Smooth muscle cell (in vitro differentiated cells): ENCODE measurements at regions not wholly inside any gene's neighbourhood (a gene's known extent, or its start where the extent isn't known, plus 50 kb on each side); places are given as distances from the start of the nearest gene placed in this dataset.
"Not testable (repeated sequence)": the region's sequence is repeated elsewhere in the genome, so short reads cannot be mapped to it uniquely, and the experiment has no call there.

Experiments used
- DNase-seq: peaks from one replicate; lab custom pipeline; 2025; ENCODE audit not compliant: unreplicated experiment; lab: John Stamatoyannopoulos, UW
- H2AFZ ChIP-seq: fragments of 200-600 bp; sonication (generic); 2 replicates; pipeline ENCODE4 v1.6.0; 2016; ENCODE audit warnings: antibody characterized with exemption, low read depth, mild to moderate bottlenecking
- H3F3A ChIP-seq: fragments of 200-600 bp; sonication (generic); 2 replicates; pipeline ENCODE4 v1.6.0; 2017; ENCODE audit warnings: antibody characterized with exemption, low read depth
- H3K27ac ChIP-seq: fragments of 200-600 bp; sonication (generic); 2 replicates; pipeline ENCODE4 v1.5.1; 2016; ENCODE audit warnings: low read depth, mild to moderate bottlenecking
- H3K27me3 ChIP-seq: fragments of 200-600 bp; sonication (generic); 2 replicates; pipeline ENCODE4 v1.6.1; 2016; ENCODE audit warnings: low read depth, mild to moderate bottlenecking
- H3K36me3 ChIP-seq: fragments of 200-600 bp; sonication (generic); 2 replicates; pipeline ENCODE4 v1.5.1; 2016; ENCODE audit warnings: low read depth
- H3K4me1 ChIP-seq: fragments of 200-600 bp; sonication (generic); 2 replicates; pipeline ENCODE4 v1.5.1; 2016; ENCODE audit warnings: low read depth
- H3K4me2 ChIP-seq: fragments of 200-600 bp; sonication (generic); 2 replicates; pipeline ENCODE4 v1.6.0; 2016; ENCODE audit warnings: mild to moderate bottlenecking
- H3K4me3 ChIP-seq: fragments of 200-600 bp; sonication (generic); 2 replicates; pipeline ENCODE4 v1.5.1; 2016; ENCODE audit warnings: mild to moderate bottlenecking
- H3K79me2 ChIP-seq: fragments of 200-600 bp; sonication (generic); 2 replicates; pipeline ENCODE4 v1.6.0; 2016; ENCODE audit warnings: low read depth, mild to moderate bottlenecking
- H3K9ac ChIP-seq: fragments of 200-600 bp; sonication (generic); 2 replicates; pipeline ENCODE4 v1.6.0; 2016; ENCODE audit warnings: low read depth
- H3K9me3 ChIP-seq: fragments of 200-600 bp; sonication (generic); replicated peaks from 2 replicates; pipeline ENCODE4 v1.5.1; 2016; ENCODE audit warnings: low read depth
- H4K20me1 ChIP-seq: fragments of 200-600 bp; sonication (generic); 2 replicates; pipeline ENCODE4 v1.6.0; 2016; ENCODE audit warnings: low read depth
- CTCF ChIP-seq: fragments of 200-600 bp; sonication (generic); IDR thresholded peaks from 2 replicates; pipeline ENCODE4 v1.5.1; 2017; ENCODE audit warnings: borderline replicate concordance, mild to moderate bottlenecking, antibody characterized with exemption; ENCODE audit not compliant: insufficient read depth, poor library complexity, severe bottlenecking
- WGBS: methylation state at CpG from one replicate; pipeline ENCODE4 v1.1.7; 2016; ENCODE audit warnings: low lambda C conversion rate; 5-methylcytosine and 5-hydroxymethylcytosine counted together

- H3K27me3 ChIP-seq, result no peaks in the 10 kb centered on the region
- no peak overlapping the region for H2AFZ ChIP-seq
- no peak overlapping the region for H3K4me3 ChIP-seq
- H3K9me3 ChIP-seq, result peaks cover 6% of the 10 kb centered on the region
- no peak overlapping the region for H3K27ac ChIP-seq
- 44% methylated on average over 5 of the region's 5 CpGs for WGBS
- H3K4me2 ChIP-seq, result no peak overlapping the region
- H3K9ac ChIP-seq, result no peak overlapping the region
- no peaks in the 10 kb centered on the region for H3K4me1 ChIP-seq
- no peaks in the 10 kb centered on the region for H3K36me3 ChIP-seq
- no peaks in the 10 kb centered on the region for H3K79me2 ChIP-seq
- TF ChIP-seq CTCF, result no peak
- no peaks in the 10 kb centered on the region for H3F3A ChIP-seq
- no peaks in the 10 kb centered on the region for H4K20me1 ChIP-seq
- DNase-seq, result no peak
Measured at GRCh38 chr2:90079374-90079773, 1387.9 kb downstream of the RPIA start.

DNA sequence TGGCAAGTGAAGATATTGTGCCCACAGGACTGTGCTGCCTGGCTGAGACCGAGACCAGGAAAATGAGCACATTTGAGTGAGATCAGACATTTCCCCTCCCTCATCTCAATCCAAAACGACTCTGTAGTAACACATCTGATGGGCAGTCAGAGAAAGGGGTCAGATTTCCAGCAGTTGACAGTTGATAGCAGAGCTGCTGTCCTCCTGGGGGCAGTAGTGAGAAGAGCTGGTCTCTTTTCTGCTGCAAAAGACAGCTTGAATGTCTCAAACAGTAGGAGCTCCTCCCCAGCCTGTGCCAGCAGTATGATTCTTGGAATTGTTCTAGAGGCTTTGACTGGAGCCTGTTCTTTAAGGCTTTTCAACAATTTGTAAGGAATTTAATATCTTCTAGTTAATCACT, 1396.3 kb downstream of the RPIA start:
- H3K79me2 ChIP-seq, H3K27ac ChIP-seq, H3K4me3 ChIP-seq, H3K9me3 ChIP-seq, H3K9ac ChIP-seq, H3F3A ChIP-seq, H4K20me1 ChIP-seq, DNase-seq, H3K27me3 ChIP-seq, H3K4me2 ChIP-seq, H2AFZ ChIP-seq, H3K4me1 ChIP-seq, H3K36me3 ChIP-seq: not testable (repeated sequence)
- 42% methylated on average over 2 of the region's 2 CpGs for WGBS

GRCh38 chr2:90093571-90094270, 1402.2 kb downstream of the RPIA start:
- not testable (repeated sequence) for H3K36me3 ChIP-seq, H3K4me3 ChIP-seq, H3K27me3 ChIP-seq, DNase-seq, H3K27ac ChIP-seq, H3K79me2 ChIP-seq, H3K4me2 ChIP-seq, H2AFZ ChIP-seq, H3K9ac ChIP-seq, H3F3A ChIP-seq, H4K20me1 ChIP-seq, H3K9me3 ChIP-seq, H3K4me1 ChIP-seq
- WGBS, result 55% methylated on average over 3 of the region's 4 CpGs

- H4K20me1 ChIP-seq, H3K9me3 ChIP-seq, H3F3A ChIP-seq, H3K9ac ChIP-seq, H3K27me3 ChIP-seq, H3K27ac ChIP-seq, H3K36me3 ChIP-seq, H3K79me2 ChIP-seq, H2AFZ ChIP-seq, DNase-seq, H3K4me2 ChIP-seq, H3K4me1 ChIP-seq, H3K4me3 ChIP-seq: not testable (repeated sequence)
- WGBS, result 44% methylated on average over 4 of the region's 4 CpGs
Measured at GRCh38 chr2:90097617-90098016, 1406.1 kb downstream of the RPIA start.

DNA sequence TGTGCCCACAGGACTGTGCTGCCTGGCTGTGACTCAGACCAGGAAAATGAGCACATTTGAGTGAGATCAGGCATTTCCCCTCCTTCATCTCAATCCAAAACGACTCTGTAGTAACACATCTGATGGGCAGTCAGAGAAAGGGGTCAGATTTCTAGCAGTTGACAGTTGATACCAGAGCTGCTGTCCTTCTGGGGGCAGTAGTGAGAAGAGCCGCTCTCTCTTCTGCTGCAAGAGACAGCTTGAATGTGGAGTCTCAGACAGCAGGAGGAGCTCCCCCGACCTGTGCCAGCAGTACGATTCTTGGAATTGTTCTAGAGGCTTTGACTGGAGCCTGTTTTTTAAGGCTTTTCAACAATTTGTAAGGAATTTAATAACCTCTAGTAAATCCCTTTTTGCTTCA, 1413.7 kb downstream of the RPIA start:
- not testable (repeated sequence) for H3K9ac ChIP-seq, H3K4me3 ChIP-seq, H3K27me3 ChIP-seq, H3K79me2 ChIP-seq, H3K4me2 ChIP-seq, H4K20me1 ChIP-seq, H3K36me3 ChIP-seq, H3K4me1 ChIP-seq, DNase-seq, H3K9me3 ChIP-seq, H2AFZ ChIP-seq, H3K27ac ChIP-seq, H3F3A ChIP-seq
- WGBS, result 58% methylated on average over 4 of the region's 4 CpGs

GRCh38 chr2:90123409-90123808, 1431.9 kb downstream of the RPIA start:
- 50% methylated on average over 4 of the region's 4 CpGs for WGBS
- not testable (repeated sequence) for H4K20me1 ChIP-seq, H3K9me3 ChIP-seq, H3K4me1 ChIP-seq, H3K9ac ChIP-seq, H2AFZ ChIP-seq, H3K4me2 ChIP-seq, H3F3A ChIP-seq, H3K79me2 ChIP-seq, H3K36me3 ChIP-seq, H3K27me3 ChIP-seq, H3K4me3 ChIP-seq, H3K27ac ChIP-seq, DNase-seq

DNA sequence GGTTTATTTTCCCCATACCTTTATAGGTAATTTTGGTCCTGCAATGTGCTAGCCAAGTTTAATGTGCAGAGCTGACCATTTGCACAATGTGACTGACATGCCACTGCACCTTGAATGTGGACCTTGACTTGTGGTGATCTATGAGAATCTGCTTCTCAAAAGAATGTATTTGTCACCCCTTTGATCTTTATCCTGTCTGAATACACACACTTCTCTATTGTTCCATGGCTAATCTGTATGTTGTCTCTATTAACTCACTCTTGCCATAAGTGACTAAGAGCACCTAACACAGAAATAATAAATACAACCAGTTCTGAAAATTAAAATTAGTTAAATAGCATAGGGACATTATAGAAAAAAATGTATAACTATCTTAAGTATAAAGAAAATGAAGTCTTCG, 1447.6 kb downstream of the RPIA start:
- H3F3A ChIP-seq, H2AFZ ChIP-seq, H3K27ac ChIP-seq, H3K27me3 ChIP-seq, DNase-seq, H4K20me1 ChIP-seq, H3K4me3 ChIP-seq, H3K9ac ChIP-seq, H3K9me3 ChIP-seq, H3K4me1 ChIP-seq, H3K36me3 ChIP-seq, H3K4me2 ChIP-seq, H3K79me2 ChIP-seq: not testable (repeated sequence)
- 87% methylated on average over 1 of the region's 1 CpG for WGBS

- not testable (repeated sequence) for H3K27me3 ChIP-seq, DNase-seq, H4K20me1 ChIP-seq, H3K9ac ChIP-seq, H3K9me3 ChIP-seq, H3K36me3 ChIP-seq, H3K4me1 ChIP-seq, H3K4me3 ChIP-seq, H3K79me2 ChIP-seq, H3K4me2 ChIP-seq, H2AFZ ChIP-seq, H3K27ac ChIP-seq, H3F3A ChIP-seq
- WGBS, result 23% methylated on average over 5 of the region's 5 CpGs
Measured at GRCh38 chr2:90141558-90141957, 1450.1 kb downstream of the RPIA start.
